GM12872 (cell line): ENCODE measurements at regions not wholly inside any gene's neighbourhood (a gene's known extent, or its start where the extent isn't known, plus 50 kb on each side); places are given as distances from the start of the nearest gene placed in this dataset.

Experiments used
- CTCF ChIP-seq: IDR thresholded peaks from 3 replicates; pipeline ENCODE4 v1.5.1; 2011; ENCODE audit warnings: low read depth, mild to moderate bottlenecking, low read length, moderate library complexity; ENCODE audit not compliant: insufficient read depth

DNA sequence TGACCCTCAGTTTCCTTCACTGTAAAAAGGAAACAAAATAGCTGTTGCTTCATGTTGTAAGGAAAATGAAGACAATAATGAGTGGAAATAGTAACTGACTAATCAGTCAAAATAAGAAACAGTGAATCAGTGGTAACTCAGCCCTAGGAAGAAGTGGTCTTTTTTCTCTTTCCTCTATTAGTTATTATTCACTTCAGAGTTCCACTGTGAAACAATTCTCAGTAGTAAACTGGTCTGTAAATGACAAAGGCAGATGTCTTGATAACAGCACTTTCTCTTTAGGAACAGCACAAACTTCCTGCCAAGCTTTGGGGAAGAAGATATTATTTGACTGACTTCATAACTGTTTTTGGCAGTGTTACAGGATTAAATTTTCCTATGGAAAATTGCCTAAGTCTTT lies 600.5 kb upstream of the KLHL1 start:
- no peak for TF ChIP-seq CTCF

- no peak for TF ChIP-seq CTCF
Measured at GRCh38 chr13:70703755-70704154, 595.5 kb upstream of the KLHL1 start.

DNA sequence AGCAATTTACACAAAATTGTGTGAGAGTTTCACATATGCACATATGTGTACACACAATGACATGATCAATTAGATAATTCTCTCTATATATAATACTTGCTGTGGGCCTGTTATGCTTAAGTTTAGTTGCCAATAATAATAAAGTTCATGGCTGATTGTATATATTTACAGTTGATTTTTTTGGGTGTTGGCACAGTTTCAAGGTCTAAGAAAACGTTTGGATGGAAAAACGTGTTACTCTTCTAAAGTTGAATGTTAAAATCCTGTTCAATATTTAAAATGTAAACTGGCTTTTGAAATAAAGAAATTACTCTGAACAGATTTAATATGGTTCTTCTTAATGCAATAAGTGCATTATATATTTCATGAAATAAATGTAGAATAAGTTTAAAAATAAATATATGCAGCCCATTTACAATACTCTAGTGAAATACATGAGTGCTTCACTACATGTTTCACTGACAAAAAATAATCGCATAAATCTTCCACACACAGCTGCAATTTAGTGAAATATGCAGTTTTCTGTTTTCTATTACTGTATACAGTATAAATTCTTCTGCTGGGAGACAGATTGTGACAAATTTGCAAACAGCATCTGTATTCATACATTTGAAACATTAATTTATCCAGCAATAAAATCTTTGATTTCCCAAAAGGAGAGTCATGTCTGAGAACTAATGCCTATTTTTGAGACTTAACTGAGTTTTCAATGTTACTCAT lies 586.9 kb upstream of the KLHL1 start:
- TF ChIP-seq CTCF = no peak

DNA sequence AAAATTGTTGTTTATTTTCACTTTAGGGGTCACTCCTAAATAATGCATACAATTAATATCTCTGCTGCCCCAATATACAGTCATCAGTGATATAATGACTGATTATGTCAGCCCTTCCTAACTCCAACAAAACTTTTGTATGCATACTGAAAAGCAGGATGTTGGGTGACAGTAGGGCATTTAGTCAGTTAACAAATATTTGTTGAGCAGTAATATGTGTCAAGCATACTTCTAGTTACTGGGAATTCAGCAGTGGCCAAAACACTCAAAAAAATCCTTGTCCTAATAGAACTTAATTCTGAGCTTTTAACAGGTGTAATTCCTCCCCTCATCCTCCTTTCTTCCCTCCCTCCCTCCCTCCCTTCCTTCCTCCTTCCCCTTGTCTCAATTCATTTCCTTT lies 560.7 kb upstream of the KLHL1 start:
- TF ChIP-seq CTCF = no peak

GRCh38 chr13:70668293-70668692 lies 560.0 kb upstream of the KLHL1 start:
- no peak for TF ChIP-seq CTCF

GRCh38 chr13:70666883-70667556 lies 558.8 kb upstream of the KLHL1 start:
- TF ChIP-seq CTCF = no peak

DNA sequence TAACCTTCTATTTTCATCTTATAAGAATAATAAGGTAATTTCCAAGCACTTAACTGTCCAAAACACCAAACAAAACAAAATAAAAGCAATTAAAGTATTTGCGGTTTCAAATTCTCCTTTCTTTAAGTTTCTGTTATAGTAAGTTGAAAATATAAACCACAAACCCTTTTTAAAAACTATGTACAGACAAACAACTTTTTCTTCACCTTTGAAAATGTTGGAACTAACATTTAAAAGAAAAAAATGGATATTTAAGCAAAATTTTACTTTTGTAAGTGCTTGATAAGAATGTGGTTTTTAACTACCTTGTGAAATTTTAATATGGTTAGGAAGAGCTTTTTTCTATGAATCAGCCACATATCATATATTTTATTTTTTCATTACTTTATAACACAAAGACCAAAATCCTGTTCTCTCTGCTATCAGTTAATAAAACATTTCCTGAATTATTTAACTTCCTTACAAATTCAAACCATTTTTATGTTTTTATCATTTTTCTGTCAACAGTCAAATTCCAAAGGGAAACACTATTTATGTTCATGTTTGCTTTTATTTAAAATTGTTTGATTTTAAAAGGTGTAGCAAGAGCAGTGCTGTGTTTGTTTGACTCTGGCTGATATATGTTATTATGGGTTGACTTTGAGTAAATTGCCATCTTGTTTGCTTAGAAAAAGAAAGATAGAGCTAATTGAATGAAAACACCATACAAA lies 554.1 kb upstream of the KLHL1 start:
- TF ChIP-seq CTCF = no peak
